H9 (cell line): ENCODE measurements at regions not wholly inside any gene's neighbourhood (a gene's known extent, or its start where the extent isn't known, plus 50 kb on each side); places are given as distances from the start of the nearest gene placed in this dataset.

Source experiments
- DNase-seq: peaks from one replicate; pipeline ENCODE4 v3.0.0-alpha.2; 2017
- H2AFZ ChIP-seq: one replicate; pipeline ENCODE4 v1.6.1; 2013; ENCODE audit warnings: mild to moderate bottlenecking, low read length, control low read depth, moderate library complexity
- H2AK5ac ChIP-seq: 2 replicates; pipeline ENCODE4 v1.6.1; 2013; ENCODE audit warnings: low read length, control low read depth, mixed read lengths; ENCODE audit not compliant: insufficient read length
- H2BK120ac ChIP-seq: one replicate; pipeline ENCODE4 v1.6.1; 2013; ENCODE audit warnings: low read depth, mild to moderate bottlenecking, low read length, control low read depth, inconsistent platforms; ENCODE audit not compliant: poor library complexity, severe bottlenecking
- H2BK12ac ChIP-seq: 2 replicates; pipeline ENCODE4 v1.6.1; 2013; ENCODE audit warnings: low read length, control low read depth, mixed read lengths, low read depth; ENCODE audit not compliant: insufficient read length
- H2BK15ac ChIP-seq: 2 replicates; pipeline ENCODE4 v1.6.1; 2013; ENCODE audit warnings: low read depth, low read length, control low read depth
- H2BK20ac ChIP-seq: one replicate; pipeline ENCODE4 v1.6.1; 2013; ENCODE audit warnings: low read depth, mild to moderate bottlenecking, low read length, control low read depth, inconsistent platforms; ENCODE audit not compliant: poor library complexity, severe bottlenecking
- H2BK5ac ChIP-seq: 2 replicates; pipeline ENCODE4 v1.6.1; 2013; ENCODE audit warnings: low read length, control low read depth, mixed read lengths; ENCODE audit not compliant: insufficient read length
- H3K14ac ChIP-seq: 2 replicates; pipeline ENCODE4 v1.6.1; 2013; ENCODE audit warnings: low read length, control low read depth; ENCODE audit not compliant: insufficient read depth
- H3K18ac ChIP-seq: 2 replicates; pipeline ENCODE4 v1.6.1; 2013; ENCODE audit warnings: low read depth, mild to moderate bottlenecking, mixed read lengths, low read length, control low read depth; ENCODE audit not compliant: insufficient read length
- H3K23ac ChIP-seq: 2 replicates; pipeline ENCODE4 v1.6.1; 2013; ENCODE audit warnings: low read length, control low read depth, mixed read lengths, low read depth; ENCODE audit not compliant: insufficient read length
- H3K23me2 ChIP-seq: 2 replicates; pipeline ENCODE4 v1.6.1; 2013; ENCODE audit warnings: low read depth, mild to moderate bottlenecking, mixed read lengths, low read length, control low read depth; ENCODE audit not compliant: insufficient read length, poor library complexity, severe bottlenecking
- H3K27ac ChIP-seq: 2 replicates; pipeline ENCODE4 v1.5.1; 2013; ENCODE audit warnings: low read length, control low read depth, mixed read lengths, low read depth; ENCODE audit not compliant: insufficient read length
- H3K27me3 ChIP-seq: 2 replicates; pipeline ENCODE4 v1.6.1; 2013; ENCODE audit warnings: low read length, control low read depth, inconsistent platforms; ENCODE audit not compliant: insufficient read depth
- H3K4ac ChIP-seq: 2 replicates; pipeline ENCODE4 v1.6.1; 2013; ENCODE audit warnings: low read depth, mild to moderate bottlenecking, control low read depth, inconsistent platforms, low read length, moderate library complexity
- H3K4me1 ChIP-seq: 2 replicates; pipeline ENCODE4 v1.6.1; 2013; ENCODE audit warnings: low read length, control low read depth, inconsistent platforms; ENCODE audit not compliant: insufficient read depth
- H3K4me2 ChIP-seq: 2 replicates; pipeline ENCODE4 v1.6.1; 2013; ENCODE audit warnings: low read length, control low read depth, mixed read lengths; ENCODE audit not compliant: insufficient read length, insufficient read depth
- H3K56ac ChIP-seq: 2 replicates; pipeline ENCODE4 v1.6.1; 2013; ENCODE audit warnings: low read depth, mild to moderate bottlenecking, mixed read lengths, low read length, control low read depth; ENCODE audit not compliant: insufficient read length
- H3K79me1 ChIP-seq: 2 replicates; pipeline ENCODE4 v1.6.1; 2013; ENCODE audit warnings: low read depth, mild to moderate bottlenecking, moderate library complexity, low read length, control low read depth, inconsistent platforms; ENCODE audit not compliant: insufficient read depth, poor library complexity, severe bottlenecking
- H3K79me2 ChIP-seq: 2 replicates; pipeline ENCODE4 v1.6.1; 2013; ENCODE audit warnings: low read length, control low read depth, inconsistent platforms; ENCODE audit not compliant: insufficient read depth
- H3K9ac ChIP-seq: 2 replicates; pipeline ENCODE4 v1.6.1; 2013; ENCODE audit warnings: low read length, control low read depth, mixed read lengths; ENCODE audit not compliant: insufficient read length; ENCODE audit errors: extremely low read depth
- H3K9me3 ChIP-seq: one replicate; pipeline ENCODE4 v1.6.1; 2013; ENCODE audit warnings: low read depth, low read length, inconsistent platforms; ENCODE audit not compliant: control insufficient read depth
- H3T11ph ChIP-seq: one replicate; pipeline ENCODE4 v1.6.1; 2013; ENCODE audit warnings: mild to moderate bottlenecking, low read length, control low read depth, inconsistent platforms
- H4K20me1 ChIP-seq: one replicate; pipeline ENCODE4 v1.6.1; 2013; ENCODE audit not compliant: control insufficient read depth, insufficient read length, insufficient read depth
- H4K5ac ChIP-seq: 2 replicates; pipeline ENCODE4 v1.6.1; 2013; ENCODE audit warnings: low read depth, mild to moderate bottlenecking, mixed read lengths, low read length, control low read depth; ENCODE audit not compliant: insufficient read length
- H4K8ac ChIP-seq: replicated peaks from 2 replicates; pipeline ENCODE4 v1.6.1; 2013; ENCODE audit warnings: low read length, control low read depth, mixed read lengths, low read depth; ENCODE audit not compliant: insufficient read length
- H4K91ac ChIP-seq: 2 replicates; pipeline ENCODE4 v1.6.1; 2013; ENCODE audit warnings: low read depth, mild to moderate bottlenecking, moderate library complexity, mixed read lengths, low read length, control low read depth; ENCODE audit not compliant: insufficient read length
- H3K27ac Mint-ChIP-seq, 3 experiments: 2 replicates in 2 of 3; 3 replicates in 1 of 3; pipeline ENCODE4 v1.8.0; 2020 to 2021; ENCODE audit warnings: mixed read lengths in 3 of 3, mild to moderate bottlenecking in 1 of 3, moderate library complexity in 1 of 3
- H3K27me3 Mint-ChIP-seq: 2 replicates; pipeline ENCODE4 v1.8.0; 2021; ENCODE audit warnings: low read depth, mild to moderate bottlenecking, moderate library complexity, mixed read lengths
- H3K36me3 Mint-ChIP-seq, 3 experiments: 2 replicates in 2 of 3; 3 replicates in 1 of 3; pipeline ENCODE4 v1.8.0; 2020 to 2021; ENCODE audit warnings: low read depth in 3 of 3, mixed read lengths in 3 of 3; ENCODE audit not compliant: insufficient read depth in 1 of 3
- H3K4me1 Mint-ChIP-seq, 2 experiments: 2 replicates each; pipeline ENCODE4 v1.8.0; 2020; ENCODE audit warnings: mixed read lengths in 2 of 2
- H3K4me3 Mint-ChIP-seq, 2 experiments: 2 replicates in 1 of 2; 3 replicates in 1 of 2; pipeline ENCODE4 v1.8.0; 2020 to 2021; ENCODE audit warnings: mild to moderate bottlenecking in 2 of 2, mixed read lengths in 2 of 2, moderate library complexity in 1 of 2
- H3K9me3 Mint-ChIP-seq, 2 experiments: 2 replicates in 1 of 2; 3 replicates in 1 of 2; pipeline ENCODE4 v1.8.0; 2020; ENCODE audit warnings: mild to moderate bottlenecking in 2 of 2, mixed read lengths in 2 of 2, moderate library complexity in 1 of 2
- WGBS: extraction: QIAGEN DNeasy Blood & Tissue Kit; methylation state at CpG from one replicate; pipeline ENCODE4 v1.1.7; 2013; ENCODE audit warnings: missing lambda C conversion rate, low lambda C conversion rate, mixed read lengths; ENCODE audit not compliant: insufficient read length; ENCODE audit errors: extremely low coverage; 5-methylcytosine and 5-hydroxymethylcytosine counted together
- TF ChIP-seq, protein P1 (sequence below): fragments of 200-600 bp; sonication (generic); conservative IDR thresholded peaks from 3 replicates; pipeline ENCODE4 v1.8.0; 2021; ENCODE audit warnings: antibody characterized with exemption, mild to moderate bottlenecking

DNA sequence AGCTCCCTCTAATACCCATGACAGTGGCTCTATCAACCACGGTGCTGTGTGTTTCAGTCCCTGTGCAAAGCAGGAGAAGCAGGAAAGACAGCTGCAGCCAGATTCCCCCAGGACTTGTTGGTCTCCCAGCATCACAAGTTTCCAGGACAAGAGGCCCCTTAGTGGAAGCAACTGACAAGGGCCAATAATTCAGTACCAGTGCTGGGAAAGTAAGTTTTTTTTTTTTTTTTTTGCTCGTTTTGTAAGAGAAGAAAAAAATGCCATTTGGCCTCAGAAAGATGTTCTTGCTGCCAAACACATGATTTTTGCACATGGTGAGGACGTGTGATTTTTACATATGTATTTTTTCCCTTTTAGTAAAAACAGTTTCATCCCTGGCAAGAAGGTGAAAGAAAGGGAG is 284.2 kb upstream of the ZMIZ1 start:
- H2BK15ac ChIP-seq, result no peak overlapping the region
- no peaks in the 10 kb centered on the region for H3K4me1 ChIP-seq
- no peaks in the 10 kb centered on the region for H3K9me3 ChIP-seq
- H3K9ac ChIP-seq, result no peak overlapping the region
- H2BK120ac ChIP-seq, result no peak overlapping the region
- H3K23ac ChIP-seq, result no peak overlapping the region
- H3K56ac ChIP-seq, result no peak overlapping the region
- H3K36me3 Mint-ChIP-seq, result no peaks in the 10 kb centered on the region; a peak in 1 of 7 replicates
- H3K27me3 ChIP-seq, result no peaks in the 10 kb centered on the region; the same call in 1 of the 2 replicates
- H3K9me3 Mint-ChIP-seq, result peaks cover 7 to 17% of the 10 kb centered on the region in 2 experiments; a peak in 4 of 5 replicates
- H3K18ac ChIP-seq, result no peak overlapping the region
- H3K27me3 Mint-ChIP-seq, result peaks cover 16% of the 10 kb centered on the region
- no peaks in the 10 kb centered on the region for H4K20me1 ChIP-seq
- H3K4me3 Mint-ChIP-seq, result no peak overlapping the region
- H2BK12ac ChIP-seq, result no peak overlapping the region
- no peak overlapping the region for H2BK5ac ChIP-seq
- no peak overlapping the region for H2BK20ac ChIP-seq
- no peak for DNase-seq
- H3K4me1 Mint-ChIP-seq, result no peaks in the 10 kb centered on the region; a peak in 1 of 4 replicates
- H3K27ac ChIP-seq, result no peak overlapping the region
- H3K79me1 ChIP-seq, result no peaks in the 10 kb centered on the region
- no peak overlapping the region for H3K4me2 ChIP-seq
- TF ChIP-seq, protein P1, sequence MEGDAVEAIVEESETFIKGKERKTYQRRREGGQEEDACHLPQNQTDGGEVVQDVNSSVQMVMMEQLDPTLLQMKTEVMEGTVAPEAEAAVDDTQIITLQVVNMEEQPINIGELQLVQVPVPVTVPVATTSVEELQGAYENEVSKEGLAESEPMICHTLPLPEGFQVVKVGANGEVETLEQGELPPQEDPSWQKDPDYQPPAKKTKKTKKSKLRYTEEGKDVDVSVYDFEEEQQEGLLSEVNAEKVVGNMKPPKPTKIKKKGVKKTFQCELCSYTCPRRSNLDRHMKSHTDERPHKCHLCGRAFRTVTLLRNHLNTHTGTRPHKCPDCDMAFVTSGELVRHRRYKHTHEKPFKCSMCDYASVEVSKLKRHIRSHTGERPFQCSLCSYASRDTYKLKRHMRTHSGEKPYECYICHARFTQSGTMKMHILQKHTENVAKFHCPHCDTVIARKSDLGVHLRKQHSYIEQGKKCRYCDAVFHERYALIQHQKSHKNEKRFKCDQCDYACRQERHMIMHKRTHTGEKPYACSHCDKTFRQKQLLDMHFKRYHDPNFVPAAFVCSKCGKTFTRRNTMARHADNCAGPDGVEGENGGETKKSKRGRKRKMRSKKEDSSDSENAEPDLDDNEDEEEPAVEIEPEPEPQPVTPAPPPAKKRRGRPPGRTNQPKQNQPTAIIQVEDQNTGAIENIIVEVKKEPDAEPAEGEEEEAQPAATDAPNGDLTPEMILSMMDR, result no peak
- WGBS, result no CpG with 5 or more reads among the region's 3 CpGs
- H4K91ac ChIP-seq, result no peak overlapping the region
- no peak overlapping the region for H4K8ac ChIP-seq
- no peaks in the 10 kb centered on the region for H3K23me2 ChIP-seq
- H3K4ac ChIP-seq, result no peak overlapping the region
- H2AK5ac ChIP-seq, result no peak overlapping the region
- H3K14ac ChIP-seq, result no peak overlapping the region
- no peak overlapping the region for H3T11ph ChIP-seq
- H2AFZ ChIP-seq, result no peak overlapping the region
- no peak overlapping the region for H4K5ac ChIP-seq
- no peak overlapping the region for H3K27ac Mint-ChIP-seq
- no peaks in the 10 kb centered on the region for H3K79me2 ChIP-seq
